Adrenal gland (tissue), 5 donors: ENCODE measurements at regions not wholly inside any gene's neighbourhood (a gene's known extent, or its start where the extent isn't known, plus 50 kb on each side); places are given as distances from the start of the nearest gene placed in this dataset.

Experiments
- POLR2A ChIP-seq, 2 donors: fragments of 450-650 bp; IDR thresholded peaks; one replicate each; pipeline ENCODE4 v1.6.1; 2017; ENCODE audit warnings: antibody characterized with exemption in 2 of 2, mild to moderate bottlenecking in 2 of 2, moderate library complexity in 1 of 2
- TF ChIP-seq, protein P1 (sequence below), 6 experiments: fragments of 450-650 bp in 4 of 6; fragments of 200-600 bp in 2 of 6; sonication (generic) in 1 of 6; IDR thresholded peaks; 1 replicate in 5 of 6; 2 replicates in 1 of 6; pipeline versions ENCODE4 v1.5.1 to v1.8.0; 2016 to 2021; ENCODE audit warnings: antibody characterized with exemption in 6 of 6, mild to moderate bottlenecking in 2 of 6, moderate library complexity in 1 of 6
- donor health status: DM: no; HTN: no; CAD: no.

- TF ChIP-seq, protein P1, sequence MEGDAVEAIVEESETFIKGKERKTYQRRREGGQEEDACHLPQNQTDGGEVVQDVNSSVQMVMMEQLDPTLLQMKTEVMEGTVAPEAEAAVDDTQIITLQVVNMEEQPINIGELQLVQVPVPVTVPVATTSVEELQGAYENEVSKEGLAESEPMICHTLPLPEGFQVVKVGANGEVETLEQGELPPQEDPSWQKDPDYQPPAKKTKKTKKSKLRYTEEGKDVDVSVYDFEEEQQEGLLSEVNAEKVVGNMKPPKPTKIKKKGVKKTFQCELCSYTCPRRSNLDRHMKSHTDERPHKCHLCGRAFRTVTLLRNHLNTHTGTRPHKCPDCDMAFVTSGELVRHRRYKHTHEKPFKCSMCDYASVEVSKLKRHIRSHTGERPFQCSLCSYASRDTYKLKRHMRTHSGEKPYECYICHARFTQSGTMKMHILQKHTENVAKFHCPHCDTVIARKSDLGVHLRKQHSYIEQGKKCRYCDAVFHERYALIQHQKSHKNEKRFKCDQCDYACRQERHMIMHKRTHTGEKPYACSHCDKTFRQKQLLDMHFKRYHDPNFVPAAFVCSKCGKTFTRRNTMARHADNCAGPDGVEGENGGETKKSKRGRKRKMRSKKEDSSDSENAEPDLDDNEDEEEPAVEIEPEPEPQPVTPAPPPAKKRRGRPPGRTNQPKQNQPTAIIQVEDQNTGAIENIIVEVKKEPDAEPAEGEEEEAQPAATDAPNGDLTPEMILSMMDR (IDR thresholded peaks at IDR 0.05): no peak
- no peak for TF ChIP-seq POLR2A (IDR thresholded peaks at IDR 0.05)
Observed at GRCh38 chr2:16952368-16952767, 286.7 kb upstream of the CYRIA start.
